ENCODE measurements at regions not wholly inside any gene's neighbourhood (a gene's known extent, or its start where the extent isn't known, plus 50 kb on each side); places are given as distances from the start of the nearest gene placed in this dataset.
"Not testable (repeated sequence)": the region's sequence is repeated elsewhere in the genome, so short reads cannot be mapped to it uniquely, and the experiment has no call there.

GRCh38 chr4:188444500-188444899 lies 305.3 kb downstream of the TRIML1 start:
- peaks cover 4 to 5% of the 10 kb centered on the region in 2 donors for H3K9me3 Mint-ChIP-seq
- H3K36me3 Mint-ChIP-seq, result no peaks in the 10 kb centered on the region
- H3K4me3 Mint-ChIP-seq, result no peak overlapping the region
- no peak for ATAC-seq (replicated peaks)
- no peak overlapping the region for H3K27ac Mint-ChIP-seq
- DNase-seq, result no peak
- H3K27me3 Mint-ChIP-seq, result no peaks in the 10 kb centered on the region
- no peaks in the 10 kb centered on the region for H3K4me1 Mint-ChIP-seq

GRCh38 chr4:188448996-188449395 lies 309.8 kb downstream of the TRIML1 start:
- H3K9me3 Mint-ChIP-seq; H3K27ac Mint-ChIP-seq; ATAC-seq (replicated peaks); H3K4me1 Mint-ChIP-seq; H3K4me3 Mint-ChIP-seq; DNase-seq; H3K36me3 Mint-ChIP-seq; H3K27me3 Mint-ChIP-seq: not testable (repeated sequence)

GRCh38 chr4:188450571-188450970 lies 311.3 kb downstream of the TRIML1 start:
- Mint-ChIP-seq H3K27me3 (no peaks in the 10 kb centered on the region), H3K4me1 (no peaks in the 10 kb centered on the region), H3K27ac (no peak overlapping the region), H3K4me3 (no peak overlapping the region), H3K36me3 (no peaks in the 10 kb centered on the region), H3K9me3 (peaks cover 0 to 1% of the 10 kb centered on the region in 2 donors)
- no peak for DNase-seq
- no peak for ATAC-seq (replicated peaks)

- Mint-ChIP-seq H3K36me3 (no peaks in the 10 kb centered on the region), H3K4me1 (no peaks in the 10 kb centered on the region), H3K9me3 (peaks cover 0 to 2% of the 10 kb centered on the region in 2 donors), H3K4me3 (no peak overlapping the region), H3K27me3 (no peaks in the 10 kb centered on the region), H3K27ac (no peak overlapping the region)
- ATAC-seq (replicated peaks) (no peak), DNase-seq (no peak)
These were observed 312.9 kb downstream of the TRIML1 start for GRCh38 chr4:188452097-188452496.

GRCh38 chr4:188454575-188454974 lies 315.3 kb downstream of the TRIML1 start:
- DNase-seq (no peak), ATAC-seq (replicated peaks) (no peak)
- Mint-ChIP-seq H3K27ac (no peak overlapping the region), H3K9me3 (peaks cover 4 to 7% of the 10 kb centered on the region in 2 donors), H3K4me1 (no peaks in the 10 kb centered on the region), H3K4me3 (no peak overlapping the region), H3K27me3 (no peaks in the 10 kb centered on the region), H3K36me3 (no peaks in the 10 kb centered on the region)

GRCh38 chr4:188455062-188455752 lies 316.0 kb downstream of the TRIML1 start:
- Mint-ChIP-seq H3K36me3 (no peaks in the 10 kb centered on the region), H3K27ac (no peak overlapping the region), H3K4me1 (no peaks in the 10 kb centered on the region), H3K4me3 (no peak overlapping the region), H3K9me3 (peaks cover 4 to 9% of the 10 kb centered on the region in 2 donors), H3K27me3 (no peaks in the 10 kb centered on the region)
- DNase-seq, result no peak
- ATAC-seq (replicated peaks), result no peak

GRCh38 chr4:188459381-188459780 lies 320.1 kb downstream of the TRIML1 start:
- H3K9me3 Mint-ChIP-seq, result peaks cover 4 to 17% of the 10 kb centered on the region in 2 donors
- no peaks in the 10 kb centered on the region for H3K4me1 Mint-ChIP-seq
- no peaks in the 10 kb centered on the region for H3K36me3 Mint-ChIP-seq
- no peak overlapping the region for H3K27ac Mint-ChIP-seq
- ATAC-seq (replicated peaks) (no peak), DNase-seq (no peak)
- no peak overlapping the region for H3K4me3 Mint-ChIP-seq
- H3K27me3 Mint-ChIP-seq, result no peaks in the 10 kb centered on the region

GRCh38 chr4:188463909-188464308 lies 324.7 kb downstream of the TRIML1 start:
- H3K36me3 Mint-ChIP-seq, result no peaks in the 10 kb centered on the region
- H3K4me3 Mint-ChIP-seq, result no peak overlapping the region
- peaks cover 0 to 10% of the 10 kb centered on the region in 2 donors for H3K9me3 Mint-ChIP-seq
- ATAC-seq (replicated peaks) (no peak), DNase-seq (no peak)
- no peaks in the 10 kb centered on the region for H3K27me3 Mint-ChIP-seq
- H3K4me1 Mint-ChIP-seq, result no peaks in the 10 kb centered on the region
- H3K27ac Mint-ChIP-seq, result no peak overlapping the region

- ATAC-seq (replicated peaks) (no peak), DNase-seq (no peak)
- H3K4me1 Mint-ChIP-seq, result no peaks in the 10 kb centered on the region
- H3K4me3 Mint-ChIP-seq, result no peak overlapping the region
- peaks cover 0 to 9% of the 10 kb centered on the region in 2 donors for H3K9me3 Mint-ChIP-seq
- H3K27ac Mint-ChIP-seq, result no peak overlapping the region
- no peaks in the 10 kb centered on the region for H3K36me3 Mint-ChIP-seq
- no peaks in the 10 kb centered on the region for H3K27me3 Mint-ChIP-seq
These were observed 326.8 kb downstream of the TRIML1 start for GRCh38 chr4:188466001-188466400.

GRCh38 chr4:188484256-188484655 lies 345.0 kb downstream of the TRIML1 start:
- Mint-ChIP-seq H3K27ac (no peak overlapping the region), H3K4me1 (no peaks in the 10 kb centered on the region), H3K9me3 (peaks cover 0 to 13% of the 10 kb centered on the region in 2 donors), H3K4me3 (no peak overlapping the region), H3K27me3 (no peaks in the 10 kb centered on the region), H3K36me3 (no peaks in the 10 kb centered on the region)
- DNase-seq (no peak), ATAC-seq (replicated peaks) (no peak)

- H3K27ac Mint-ChIP-seq, result no peak overlapping the region
- no peak for DNase-seq
- H3K9me3 Mint-ChIP-seq, result peaks cover 3 to 11% of the 10 kb centered on the region in 2 donors
- no peaks in the 10 kb centered on the region for H3K27me3 Mint-ChIP-seq
- no peak overlapping the region for H3K4me3 Mint-ChIP-seq
- H3K4me1 Mint-ChIP-seq, result no peaks in the 10 kb centered on the region
- H3K36me3 Mint-ChIP-seq, result no peaks in the 10 kb centered on the region
- ATAC-seq (replicated peaks), result no peak
These were observed 346.7 kb downstream of the TRIML1 start for GRCh38 chr4:188485906-188486305.

- no peak overlapping the region for H3K4me3 Mint-ChIP-seq
- ATAC-seq (replicated peaks) (no peak), DNase-seq (no peak)
- H3K27me3 Mint-ChIP-seq, result no peaks in the 10 kb centered on the region
- no peak overlapping the region for H3K27ac Mint-ChIP-seq
- peaks cover 3 to 5% of the 10 kb centered on the region in 2 donors for H3K9me3 Mint-ChIP-seq
- no peaks in the 10 kb centered on the region for H3K36me3 Mint-ChIP-seq
- H3K4me1 Mint-ChIP-seq, result no peaks in the 10 kb centered on the region
These were observed 353.6 kb downstream of the TRIML1 start for GRCh38 chr4:188492886-188493285.

GRCh38 chr4:188495169-188495568 lies 355.9 kb downstream of the TRIML1 start:
- Mint-ChIP-seq H3K36me3 (no peaks in the 10 kb centered on the region), H3K9me3 (peaks cover 3 to 8% of the 10 kb centered on the region in 2 donors)
- no peak for ATAC-seq (replicated peaks)

GRCh38 chr4:188511431-188511830 lies 372.2 kb downstream of the TRIML1 start:
- Mint-ChIP-seq H3K27ac (no peak overlapping the region), H3K9me3 (peaks cover 19 to 27% of the 10 kb centered on the region in 2 donors), H3K4me3 (no peak overlapping the region), H3K36me3 (no peaks in the 10 kb centered on the region), H3K27me3 (no peaks in the 10 kb centered on the region), H3K4me1 (no peaks in the 10 kb centered on the region)
- ATAC-seq (replicated peaks) (no peak), DNase-seq (no peak)

More at GRCh38 chr4:188495169-188495568, 355.9 kb downstream of the TRIML1 start:
- Mint-ChIP-seq H3K4me3 (no peak overlapping the region), H3K4me1 (no peaks in the 10 kb centered on the region), H3K27me3 (no peaks in the 10 kb centered on the region), H3K27ac (no peak overlapping the region)
- DNase-seq, result no peak

- no peaks in the 10 kb centered on the region for H3K4me1 Mint-ChIP-seq
- ATAC-seq (replicated peaks) (peak in 1 of 2 donors; percentile 21), DNase-seq (no peak)
- no peak overlapping the region for H3K27ac Mint-ChIP-seq
- H3K27me3 Mint-ChIP-seq, result no peaks in the 10 kb centered on the region
- no peak overlapping the region for H3K4me3 Mint-ChIP-seq
- H3K9me3 Mint-ChIP-seq, result peaks cover 4 to 14% of the 10 kb centered on the region in 2 donors
- H3K36me3 Mint-ChIP-seq, result no peaks in the 10 kb centered on the region
These were observed 393.5 kb downstream of the TRIML1 start for GRCh38 chr4:188532751-188533150.

Measured in stimulated activated naive B cell treated with anti-CD40 and anti-IgM and Interleukin-4, amounts not matched to agents 10 μg/mL and 1 μg/mL and 100 μg/mL, for 72 hours (primary cell).